Neural cell (in vitro differentiated cells): ENCODE measurements at regions not wholly inside any gene's neighbourhood (a gene's known extent, or its start where the extent isn't known, plus 50 kb on each side); places are given as distances from the start of the nearest gene placed in this dataset.

Source experiments
- H2AFZ ChIP-seq: fragments of 200-600, 300-800 bp; sonication (generic), shearing (Covaris generic); 2 replicates; pipeline ENCODE4 v1.6.0; 2014; ENCODE audit warnings: low read depth, mild to moderate bottlenecking, antibody characterized with exemption, low read length, moderate library complexity
- H3F3A ChIP-seq: fragments of 200-600 bp; shearing (Covaris generic); 2 replicates; pipeline ENCODE4 v1.6.1; 2016; ENCODE audit warnings: mild to moderate bottlenecking, moderate library complexity, mixed read lengths, antibody characterized with exemption, low read length; ENCODE audit not compliant: insufficient read depth, poor library complexity, severe bottlenecking
- H3K27ac ChIP-seq: fragments of 200-600, 300-800 bp; sonication (generic), shearing (Covaris generic); 2 replicates; pipeline ENCODE4 v1.5.1; 2014; ENCODE audit warnings: mild to moderate bottlenecking, low read length, moderate library complexity
- H3K27me3 ChIP-seq: fragments of 300-800, 200-600 bp; sonication (generic), shearing (Covaris generic); 2 replicates; pipeline ENCODE4 v1.6.0; 2014; ENCODE audit warnings: mild to moderate bottlenecking, low read depth, low read length, moderate library complexity; ENCODE audit not compliant: insufficient read depth
- H3K36me3 ChIP-seq: fragments of 300-800, 200-600 bp; sonication (generic), shearing (Covaris generic); 2 replicates; pipeline ENCODE4 v1.5.1; 2014; ENCODE audit warnings: mild to moderate bottlenecking, antibody characterized with exemption, low read length, moderate library complexity; ENCODE audit not compliant: insufficient read depth
- H3K4me2 ChIP-seq: fragments of 300-800, 200-600 bp; sonication (generic), shearing (Covaris generic); 2 replicates; pipeline ENCODE4 v1.6.0; 2014; ENCODE audit warnings: mild to moderate bottlenecking, low read length
- H3K4me3 ChIP-seq: fragments of 300-800, 200-600 bp; sonication (generic), shearing (Covaris generic); 2 replicates; pipeline ENCODE4 v1.5.1; 2014; ENCODE audit warnings: mild to moderate bottlenecking, low read length, moderate library complexity
- H3K79me2 ChIP-seq: fragments of 200-600 bp; shearing (Covaris generic); replicated peaks from 2 replicates; pipeline ENCODE4 v1.6.0; 2014; ENCODE audit warnings: mild to moderate bottlenecking, low read length, moderate library complexity; ENCODE audit not compliant: insufficient read depth
- H3K9ac ChIP-seq: fragments of 300-800, 200-600 bp; sonication (generic), shearing (Covaris generic); 2 replicates; pipeline ENCODE4 v1.6.1; 2016; ENCODE audit warnings: mild to moderate bottlenecking, low read length, mixed read lengths
- H3K9me2 ChIP-seq: fragments of 200-600 bp; shearing (Covaris generic); 2 replicates; pipeline ENCODE4 v1.6.1; 2016; ENCODE audit warnings: mild to moderate bottlenecking, low read length, mixed read lengths; ENCODE audit not compliant: insufficient read depth
- H3K9me3 ChIP-seq: fragments of 200-600, 300-800 bp; sonication (generic), shearing (Covaris generic); 2 replicates; pipeline ENCODE4 v1.6.1; 2016; ENCODE audit warnings: mild to moderate bottlenecking, mixed run types, low read length, moderate library complexity, mixed read lengths
- H4K20me1 ChIP-seq: fragments of 200-600 bp; shearing (Covaris generic); 2 replicates; pipeline ENCODE4 v1.6.1; 2016; ENCODE audit warnings: mild to moderate bottlenecking, mixed run types; ENCODE audit not compliant: insufficient read depth
- EP300 ChIP-seq: fragments of 450-650 bp; conservative IDR thresholded peaks from 2 replicates; pipeline ENCODE4 v1.6.1; 2014; ENCODE audit warnings: antibody characterized with exemption, mild to moderate bottlenecking, moderate library complexity; ENCODE audit not compliant: poor library complexity, severe bottlenecking
- EZH2 ChIP-seq: fragments of 200-600, 300-800 bp; shearing (Covaris generic), sonication (generic); IDR thresholded peaks from 2 replicates; pipeline ENCODE4 v1.6.1; 2014; ENCODE audit warnings: antibody characterized with exemption, low read length, borderline replicate concordance, mild to moderate bottlenecking; ENCODE audit not compliant: insufficient read depth, poor library complexity, severe bottlenecking
- MXI1 ChIP-seq: fragments of 450-650 bp; conservative IDR thresholded peaks from 2 replicates; pipeline ENCODE4 v1.6.1; 2014; ENCODE audit warnings: antibody characterized with exemption, mild to moderate bottlenecking; ENCODE audit not compliant: poor library complexity, severe bottlenecking
- POLR2AphosphoS5 ChIP-seq: IDR thresholded peaks from 2 replicates; pipeline ENCODE4 v1.6.1; 2012
- RAD21 ChIP-seq: fragments of 450-650 bp; conservative IDR thresholded peaks from 2 replicates; pipeline ENCODE4 v1.6.1; 2014; ENCODE audit warnings: antibody characterized with exemption, mild to moderate bottlenecking, moderate library complexity
- SMC3 ChIP-seq: fragments of 450-650 bp; conservative IDR thresholded peaks from 2 replicates; pipeline ENCODE4 v1.6.1; 2014; ENCODE audit warnings: antibody characterized with exemption, mild to moderate bottlenecking, moderate library complexity; ENCODE audit not compliant: poor library complexity
- TAF1 ChIP-seq: IDR thresholded peaks from 2 replicates; pipeline ENCODE4 v1.6.1; 2012; ENCODE audit warnings: low read depth
- TF ChIP-seq, protein P1 (sequence below): IDR thresholded peaks from 2 replicates; pipeline ENCODE4 v1.6.1; 2012; ENCODE audit warnings: borderline replicate concordance
- TF ChIP-seq, protein P2 (sequence below): fragments of 450-650 bp; IDR thresholded peaks from 2 replicates; pipeline ENCODE4 v1.5.1; 2014; ENCODE audit warnings: antibody characterized with exemption, mild to moderate bottlenecking, moderate library complexity; ENCODE audit not compliant: poor library complexity, severe bottlenecking

DNA sequence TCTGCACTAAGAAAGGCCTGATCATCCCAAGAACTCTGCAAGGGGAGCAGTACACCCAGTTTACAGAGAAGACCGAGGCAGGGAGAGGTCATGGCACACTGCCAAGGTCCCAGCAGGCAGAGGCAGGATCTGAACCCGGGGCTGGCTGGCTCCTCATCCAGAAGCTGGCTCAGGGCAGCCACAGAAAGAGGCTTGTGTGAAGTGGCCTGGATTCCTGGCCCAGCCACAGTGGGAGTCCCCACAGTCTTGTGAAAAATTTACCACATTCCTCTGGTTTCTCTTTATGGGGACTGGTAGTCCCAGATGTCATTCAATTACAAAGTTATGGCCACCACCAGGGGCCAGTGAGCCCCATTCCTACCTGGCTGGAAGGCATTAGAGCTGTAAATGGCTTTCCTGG lies 440.5 kb downstream of the MIAT start:
- H3F3A ChIP-seq = peaks cover 2% of the 10 kb centered on the region
- no peak overlapping the region for H2AFZ ChIP-seq
- H3K9me2 ChIP-seq = no peaks in the 10 kb centered on the region
- no peak overlapping the region for H3K4me3 ChIP-seq
- H4K20me1 ChIP-seq = no peaks in the 10 kb centered on the region
- H3K79me2 ChIP-seq = no peaks in the 10 kb centered on the region
- no peaks in the 10 kb centered on the region for H3K9me3 ChIP-seq
- no peak overlapping the region for H3K27ac ChIP-seq
- no peaks in the 10 kb centered on the region for H3K27me3 ChIP-seq
- H3K4me2 ChIP-seq = no peak overlapping the region
- no peaks in the 10 kb centered on the region for H3K36me3 ChIP-seq
- TF ChIP-seq POLR2AphosphoS5 (no peak), TAF1 (no peak), EZH2 (no peak), SMC3 (no peak), EP300 (no peak), MXI1 (no peak), RAD21 (no peak)
- TF ChIP-seq, protein P1, sequence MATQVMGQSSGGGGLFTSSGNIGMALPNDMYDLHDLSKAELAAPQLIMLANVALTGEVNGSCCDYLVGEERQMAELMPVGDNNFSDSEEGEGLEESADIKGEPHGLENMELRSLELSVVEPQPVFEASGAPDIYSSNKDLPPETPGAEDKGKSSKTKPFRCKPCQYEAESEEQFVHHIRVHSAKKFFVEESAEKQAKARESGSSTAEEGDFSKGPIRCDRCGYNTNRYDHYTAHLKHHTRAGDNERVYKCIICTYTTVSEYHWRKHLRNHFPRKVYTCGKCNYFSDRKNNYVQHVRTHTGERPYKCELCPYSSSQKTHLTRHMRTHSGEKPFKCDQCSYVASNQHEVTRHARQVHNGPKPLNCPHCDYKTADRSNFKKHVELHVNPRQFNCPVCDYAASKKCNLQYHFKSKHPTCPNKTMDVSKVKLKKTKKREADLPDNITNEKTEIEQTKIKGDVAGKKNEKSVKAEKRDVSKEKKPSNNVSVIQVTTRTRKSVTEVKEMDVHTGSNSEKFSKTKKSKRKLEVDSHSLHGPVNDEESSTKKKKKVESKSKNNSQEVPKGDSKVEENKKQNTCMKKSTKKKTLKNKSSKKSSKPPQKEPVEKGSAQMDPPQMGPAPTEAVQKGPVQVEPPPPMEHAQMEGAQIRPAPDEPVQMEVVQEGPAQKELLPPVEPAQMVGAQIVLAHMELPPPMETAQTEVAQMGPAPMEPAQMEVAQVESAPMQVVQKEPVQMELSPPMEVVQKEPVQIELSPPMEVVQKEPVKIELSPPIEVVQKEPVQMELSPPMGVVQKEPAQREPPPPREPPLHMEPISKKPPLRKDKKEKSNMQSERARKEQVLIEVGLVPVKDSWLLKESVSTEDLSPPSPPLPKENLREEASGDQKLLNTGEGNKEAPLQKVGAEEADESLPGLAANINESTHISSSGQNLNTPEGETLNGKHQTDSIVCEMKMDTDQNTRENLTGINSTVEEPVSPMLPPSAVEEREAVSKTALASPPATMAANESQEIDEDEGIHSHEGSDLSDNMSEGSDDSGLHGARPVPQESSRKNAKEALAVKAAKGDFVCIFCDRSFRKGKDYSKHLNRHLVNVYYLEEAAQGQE = no peak
- TF ChIP-seq, protein P2, sequence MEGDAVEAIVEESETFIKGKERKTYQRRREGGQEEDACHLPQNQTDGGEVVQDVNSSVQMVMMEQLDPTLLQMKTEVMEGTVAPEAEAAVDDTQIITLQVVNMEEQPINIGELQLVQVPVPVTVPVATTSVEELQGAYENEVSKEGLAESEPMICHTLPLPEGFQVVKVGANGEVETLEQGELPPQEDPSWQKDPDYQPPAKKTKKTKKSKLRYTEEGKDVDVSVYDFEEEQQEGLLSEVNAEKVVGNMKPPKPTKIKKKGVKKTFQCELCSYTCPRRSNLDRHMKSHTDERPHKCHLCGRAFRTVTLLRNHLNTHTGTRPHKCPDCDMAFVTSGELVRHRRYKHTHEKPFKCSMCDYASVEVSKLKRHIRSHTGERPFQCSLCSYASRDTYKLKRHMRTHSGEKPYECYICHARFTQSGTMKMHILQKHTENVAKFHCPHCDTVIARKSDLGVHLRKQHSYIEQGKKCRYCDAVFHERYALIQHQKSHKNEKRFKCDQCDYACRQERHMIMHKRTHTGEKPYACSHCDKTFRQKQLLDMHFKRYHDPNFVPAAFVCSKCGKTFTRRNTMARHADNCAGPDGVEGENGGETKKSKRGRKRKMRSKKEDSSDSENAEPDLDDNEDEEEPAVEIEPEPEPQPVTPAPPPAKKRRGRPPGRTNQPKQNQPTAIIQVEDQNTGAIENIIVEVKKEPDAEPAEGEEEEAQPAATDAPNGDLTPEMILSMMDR = no peak
- no peak overlapping the region for H3K9ac ChIP-seq

DNA sequence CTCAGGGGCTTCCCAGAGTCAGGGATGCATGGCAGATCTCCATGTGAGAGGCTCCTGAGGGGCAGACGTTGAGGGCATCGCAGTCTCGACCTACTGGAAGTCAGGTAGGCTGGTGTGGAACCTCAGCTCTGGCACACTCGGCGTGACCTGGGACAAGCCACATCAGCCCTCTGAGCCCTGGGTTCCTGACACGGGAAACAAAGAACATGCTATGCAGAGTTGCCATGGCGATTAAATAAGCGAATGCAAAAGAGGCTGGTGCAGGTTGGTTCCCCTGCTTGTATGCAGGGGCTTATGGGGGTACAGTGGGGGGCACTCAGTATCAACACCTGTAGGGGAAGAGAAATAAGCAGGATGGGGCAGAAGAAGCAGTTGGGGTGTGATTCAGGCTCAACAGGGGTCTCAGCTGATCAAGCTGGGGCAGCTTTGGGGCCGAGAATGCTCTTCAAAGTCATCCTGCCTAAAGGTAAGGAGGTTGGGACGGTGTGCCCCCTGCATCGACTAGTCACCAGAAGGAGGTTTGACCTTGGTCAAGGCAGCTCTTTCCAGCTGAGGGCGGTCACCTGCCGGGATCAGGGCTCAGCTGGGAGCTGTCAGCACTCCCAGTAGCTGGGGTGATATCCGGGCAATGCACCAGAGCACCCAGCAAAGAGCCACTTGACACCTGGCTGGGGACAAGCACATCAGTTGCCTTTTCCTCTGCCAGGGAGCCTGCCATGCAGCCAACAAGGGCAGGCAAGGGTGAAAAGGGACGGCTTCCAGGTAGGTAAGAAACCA lies 442.7 kb downstream of the MIAT start:
- Histone ChIP-seq H3K4me3 (peak overlapping the region; percentile 62), H2AFZ (peak overlapping the region; percentile 57)

More for the DNA sequence above, 442.7 kb downstream of the MIAT start:
- no peaks in the 10 kb centered on the region for H3K79me2 ChIP-seq
- H3K27ac ChIP-seq = peak overlapping the region; percentile 98
- peaks cover 2% of the 10 kb centered on the region for H3F3A ChIP-seq
- H3K4me2 ChIP-seq = peak overlapping the region; percentile 60
- peak; percentile 41 for TF ChIP-seq EP300
- TF ChIP-seq, protein P1 = no peak
- no peaks in the 10 kb centered on the region for H4K20me1 ChIP-seq
- no peaks in the 10 kb centered on the region for H3K36me3 ChIP-seq
- no peaks in the 10 kb centered on the region for H3K9me3 ChIP-seq
- no peaks in the 10 kb centered on the region for H3K27me3 ChIP-seq
- H3K9me2 ChIP-seq = no peaks in the 10 kb centered on the region
- H3K9ac ChIP-seq = peak overlapping the region; percentile 90
